ENCODE measurements at regions not wholly inside any gene's neighbourhood (a gene's known extent, or its start where the extent isn't known, plus 50 kb on each side); places are given as distances from the start of the nearest gene placed in this dataset.
"Not testable (repeated sequence)": the region's sequence is repeated elsewhere in the genome, so short reads cannot be mapped to it uniquely, and the experiment has no call there.

- Histone ChIP-seq H3K27me3 (replicated peaks; ENCODE audit: control insufficient read depth, insufficient read depth, low read length) (no peaks in the 10 kb centered on the region), H3K36me3 (ENCODE audit: control insufficient read depth, insufficient read depth, low read length, severe bottlenecking) (no peaks in the 10 kb centered on the region), H3K4me3 (ENCODE audit: low read length) (no peak overlapping the region), H3K4me1 (ENCODE audit: control insufficient read depth, insufficient read depth, low read length) (no peaks in the 10 kb centered on the region), H3K9ac (ENCODE audit: low read length) (no peak overlapping the region), H3K9me3 (ENCODE audit: control insufficient read depth, low read length) (peaks cover 17% of the 10 kb centered on the region)
- no peak for DNase-seq (ENCODE audit: low read depth)
Measured at GRCh38 chr2:152278526-152278925, 56.4 kb upstream of the FMNL2 start.

- H3K4me3 ChIP-seq (ENCODE audit: low read length); H3K36me3 ChIP-seq (ENCODE audit: control insufficient read depth, insufficient read depth, low read length, severe bottlenecking); H3K27me3 ChIP-seq (replicated peaks; ENCODE audit: control insufficient read depth, insufficient read depth, low read length); DNase-seq (ENCODE audit: low read depth); H3K9ac ChIP-seq (ENCODE audit: low read length); H3K4me1 ChIP-seq (ENCODE audit: control insufficient read depth, insufficient read depth, low read length): not testable (repeated sequence)
- H3K9me3 ChIP-seq (ENCODE audit: control insufficient read depth, low read length), result peaks cover 10% of the 10 kb centered on the region
Measured at GRCh38 chr2:152279367-152279766, 55.6 kb upstream of the FMNL2 start.

GRCh38 chr2:152280780-152281179 is 54.2 kb upstream of the FMNL2 start:
- peaks cover 5% of the 10 kb centered on the region for H3K4me1 ChIP-seq (ENCODE audit: control insufficient read depth, insufficient read depth, low read length)
- DNase-seq (ENCODE audit: low read depth), result no peak

GRCh38 chr2:152283392-152283791 is 51.6 kb upstream of the FMNL2 start:
- Histone ChIP-seq H3K9ac (ENCODE audit: low read length) (no peak overlapping the region), H3K27me3 (replicated peaks; ENCODE audit: control insufficient read depth, insufficient read depth, low read length) (no peaks in the 10 kb centered on the region), H3K9me3 (ENCODE audit: control insufficient read depth, low read length) (peaks cover 4% of the 10 kb centered on the region), H3K36me3 (ENCODE audit: control insufficient read depth, insufficient read depth, low read length, severe bottlenecking) (no peaks in the 10 kb centered on the region), H3K4me1 (ENCODE audit: control insufficient read depth, insufficient read depth, low read length) (peaks cover 5% of the 10 kb centered on the region), H3K4me3 (ENCODE audit: low read length) (no peak overlapping the region)
- DNase-seq (ENCODE audit: low read depth), result no peak

More at GRCh38 chr2:152280780-152281179, 54.2 kb upstream of the FMNL2 start:
- Histone ChIP-seq H3K27me3 (replicated peaks; ENCODE audit: control insufficient read depth, insufficient read depth, low read length) (no peaks in the 10 kb centered on the region), H3K9me3 (ENCODE audit: control insufficient read depth, low read length) (peaks cover 4% of the 10 kb centered on the region), H3K4me3 (ENCODE audit: low read length) (no peak overlapping the region), H3K36me3 (ENCODE audit: control insufficient read depth, insufficient read depth, low read length, severe bottlenecking) (no peaks in the 10 kb centered on the region), H3K9ac (ENCODE audit: low read length) (no peak overlapping the region)

GRCh38 chr2:152284398-152284797 is 50.6 kb upstream of the FMNL2 start:
- peaks cover 5% of the 10 kb centered on the region for H3K4me1 ChIP-seq (ENCODE audit: control insufficient read depth, insufficient read depth, low read length)
- H3K27me3 ChIP-seq (replicated peaks; ENCODE audit: control insufficient read depth, insufficient read depth, low read length), result no peaks in the 10 kb centered on the region
- H3K4me3 ChIP-seq (ENCODE audit: low read length), result no peak overlapping the region
- H3K9ac ChIP-seq (ENCODE audit: low read length), result no peak overlapping the region
- H3K9me3 ChIP-seq (ENCODE audit: control insufficient read depth, low read length), result no peaks in the 10 kb centered on the region
- no peak for DNase-seq (ENCODE audit: low read depth)
- H3K36me3 ChIP-seq (ENCODE audit: control insufficient read depth, insufficient read depth, low read length, severe bottlenecking), result no peaks in the 10 kb centered on the region
